Lower lobe of right lung (tissue), 2 donors: ENCODE measurements at regions not wholly inside any gene's neighbourhood (a gene's known extent, or its start where the extent isn't known, plus 50 kb on each side); places are given as distances from the start of the nearest gene placed in this dataset.

ENCODE experiments used
- ATAC-seq, 2 donors: fragments of 200-7000 bp; cut with Tn5 transposase; one replicate each; pipeline ENCODE4 v1.9.1; 2020 to 2022; ENCODE audit warnings: mild to moderate bottlenecking in 2 of 2, moderate library complexity in 2 of 2
- DNase-seq: peaks from one replicate; pipeline ENCODE4 v3.0.0-alpha.2; 2020
- H3K27ac ChIP-seq: fragments of 200-600 bp; one replicate; pipeline ENCODE4 v1.8.0; 2022
- H3K27me3 ChIP-seq: fragments of 200-600 bp; one replicate; pipeline ENCODE4 v1.8.0; 2022; ENCODE audit warnings: low read depth
- H3K36me3 ChIP-seq: fragments of 200-600 bp; one replicate; pipeline ENCODE4 v1.8.0; 2022; ENCODE audit warnings: mild to moderate bottlenecking
- H3K4me1 ChIP-seq: fragments of 200-600 bp; one replicate; pipeline ENCODE4 v1.8.0; 2022
- H3K4me3 ChIP-seq: fragments of 200-600 bp; one replicate; pipeline ENCODE4 v1.8.0; 2022; ENCODE audit warnings: mild to moderate bottlenecking
- H3K9me3 ChIP-seq: fragments of 200-600 bp; one replicate; pipeline ENCODE4 v1.8.0; 2022
- intact Hi-C: fragments of 100-400 bp; cut with DNase I; formaldehyde crosslinking; loops from one replicate; pipeline ENCODE4 v1.11.0; 2022
- TF ChIP-seq, protein P1 (sequence below): fragments of 200-600 bp; IDR thresholded peaks from one replicate; pipeline ENCODE4 v1.8.0; 2022; ENCODE audit warnings: antibody characterized with exemption, mild to moderate bottlenecking
- donor health status: DM: no; HTN: yes; CAD: no; lungs with severe emphysema.

DNA sequence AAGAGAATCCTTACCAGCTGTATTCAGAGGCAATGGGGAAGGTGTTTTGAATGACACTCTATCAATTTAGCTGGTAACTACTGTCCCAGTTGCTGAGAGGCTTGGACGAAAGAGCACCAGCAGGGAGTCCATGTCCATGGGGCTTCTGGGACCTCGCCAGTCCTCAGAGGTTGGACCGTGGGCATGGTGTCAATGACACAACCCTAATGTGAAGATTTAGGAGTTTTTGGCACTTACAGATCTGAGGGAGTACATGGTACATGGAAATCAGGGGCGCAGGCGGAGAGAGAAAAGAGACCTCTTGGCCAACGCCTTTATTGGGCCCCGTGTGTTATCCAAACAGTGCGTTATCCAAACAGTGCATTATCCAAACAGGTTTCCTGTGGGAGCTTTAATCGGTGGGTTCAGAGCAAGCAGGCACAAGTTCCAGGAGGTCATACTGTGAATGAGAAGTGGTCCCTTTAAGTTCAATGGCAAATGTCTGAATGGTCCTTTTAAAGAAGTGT lies 169.1 kb upstream of the B3GAT1 start:
- TF ChIP-seq, protein P1, sequence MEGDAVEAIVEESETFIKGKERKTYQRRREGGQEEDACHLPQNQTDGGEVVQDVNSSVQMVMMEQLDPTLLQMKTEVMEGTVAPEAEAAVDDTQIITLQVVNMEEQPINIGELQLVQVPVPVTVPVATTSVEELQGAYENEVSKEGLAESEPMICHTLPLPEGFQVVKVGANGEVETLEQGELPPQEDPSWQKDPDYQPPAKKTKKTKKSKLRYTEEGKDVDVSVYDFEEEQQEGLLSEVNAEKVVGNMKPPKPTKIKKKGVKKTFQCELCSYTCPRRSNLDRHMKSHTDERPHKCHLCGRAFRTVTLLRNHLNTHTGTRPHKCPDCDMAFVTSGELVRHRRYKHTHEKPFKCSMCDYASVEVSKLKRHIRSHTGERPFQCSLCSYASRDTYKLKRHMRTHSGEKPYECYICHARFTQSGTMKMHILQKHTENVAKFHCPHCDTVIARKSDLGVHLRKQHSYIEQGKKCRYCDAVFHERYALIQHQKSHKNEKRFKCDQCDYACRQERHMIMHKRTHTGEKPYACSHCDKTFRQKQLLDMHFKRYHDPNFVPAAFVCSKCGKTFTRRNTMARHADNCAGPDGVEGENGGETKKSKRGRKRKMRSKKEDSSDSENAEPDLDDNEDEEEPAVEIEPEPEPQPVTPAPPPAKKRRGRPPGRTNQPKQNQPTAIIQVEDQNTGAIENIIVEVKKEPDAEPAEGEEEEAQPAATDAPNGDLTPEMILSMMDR: no peak
- Histone ChIP-seq H3K27ac (no peak overlapping the region), H3K36me3 (no peaks in the 10 kb centered on the region), H3K27me3 (peaks cover 22% of the 10 kb centered on the region), H3K4me3 (no peak overlapping the region), H3K9me3 (no peaks in the 10 kb centered on the region), H3K4me1 (peaks cover 22% of the 10 kb centered on the region)
- intact Hi-C loops: no loop called here
- no peak for DNase-seq
- no peak for ATAC-seq

DNA sequence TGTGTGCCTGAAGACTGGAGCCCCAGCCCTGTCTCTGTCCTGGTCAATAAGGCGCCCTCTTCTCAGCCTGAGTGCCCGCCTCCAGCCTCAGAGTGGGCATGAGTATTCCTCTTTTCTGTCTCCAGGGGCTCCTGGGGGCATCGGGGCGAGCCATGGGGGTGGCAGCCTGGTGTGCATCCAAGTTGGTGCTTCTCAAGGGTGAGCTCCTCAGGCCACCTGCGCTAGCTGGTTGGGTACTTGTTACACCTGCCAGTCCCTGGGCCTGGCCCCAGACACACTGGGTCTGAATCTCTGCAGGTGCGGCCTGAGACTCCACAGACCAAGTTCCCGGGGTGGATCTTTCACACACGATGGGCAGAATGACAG lies 168.6 kb upstream of the B3GAT1 start:
- H3K9me3 ChIP-seq: no peaks in the 10 kb centered on the region
- H3K4me3 ChIP-seq: no peak overlapping the region
- ATAC-seq (no peak), DNase-seq (no peak)
- no peaks in the 10 kb centered on the region for H3K36me3 ChIP-seq
- H3K4me1 ChIP-seq: peaks cover 22% of the 10 kb centered on the region
- H3K27ac ChIP-seq: no peak overlapping the region
- intact Hi-C loops: no loop called here
- H3K27me3 ChIP-seq: peaks cover 22% of the 10 kb centered on the region
- TF ChIP-seq, protein P1: no peak

DNA sequence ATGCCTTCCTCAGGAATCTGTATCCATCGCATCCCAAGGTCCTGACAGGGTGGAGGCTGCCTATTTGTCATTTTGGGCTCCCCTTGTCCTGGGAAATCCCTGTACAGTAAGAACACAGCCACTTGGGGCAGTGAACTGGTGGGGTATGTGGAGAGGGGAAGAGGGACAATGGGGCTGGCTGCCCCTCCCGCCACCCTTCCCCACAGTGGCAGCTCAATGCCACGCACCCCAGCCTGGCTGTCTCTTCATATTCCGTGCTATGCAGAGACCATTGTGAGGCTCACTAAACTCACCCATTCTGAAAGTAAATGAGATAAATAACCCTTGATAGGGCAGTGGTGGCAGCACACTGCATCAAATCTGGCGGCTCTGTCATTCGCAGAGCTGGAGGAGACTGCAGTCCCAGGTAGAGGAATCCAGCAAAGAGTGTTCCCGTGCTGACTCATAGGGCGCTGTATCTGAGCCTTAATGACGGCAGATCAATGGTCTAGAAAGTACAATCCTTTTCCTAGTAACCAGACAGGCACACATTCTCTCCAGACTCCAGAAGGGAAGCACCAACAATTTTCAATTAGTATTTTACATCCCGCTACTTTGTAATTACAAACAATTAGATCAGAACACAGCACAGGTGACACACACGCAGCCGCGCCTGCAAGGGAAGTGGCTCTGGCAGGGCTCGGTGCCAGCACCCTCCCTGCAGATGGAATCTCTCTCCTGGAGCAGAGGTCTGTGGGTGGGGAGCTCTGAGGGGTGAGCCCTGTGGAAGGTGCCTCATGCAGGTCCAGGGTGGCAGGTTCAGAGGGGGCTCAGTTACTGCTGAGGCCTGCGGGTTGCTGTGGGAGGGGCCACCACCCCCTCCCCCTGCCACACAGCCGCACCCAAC lies 167.9 kb upstream of the B3GAT1 start:
- intact Hi-C loops: no loop called here
- no peak for DNase-seq
- ATAC-seq: no peak
- peaks cover 22% of the 10 kb centered on the region for H3K27me3 ChIP-seq
- peaks cover 21% of the 10 kb centered on the region for H3K4me1 ChIP-seq
- H3K27ac ChIP-seq: no peak overlapping the region
- no peak overlapping the region for H3K4me3 ChIP-seq
- TF ChIP-seq, protein P1: no peak
- H3K9me3 ChIP-seq: no peaks in the 10 kb centered on the region
- no peaks in the 10 kb centered on the region for H3K36me3 ChIP-seq

DNA sequence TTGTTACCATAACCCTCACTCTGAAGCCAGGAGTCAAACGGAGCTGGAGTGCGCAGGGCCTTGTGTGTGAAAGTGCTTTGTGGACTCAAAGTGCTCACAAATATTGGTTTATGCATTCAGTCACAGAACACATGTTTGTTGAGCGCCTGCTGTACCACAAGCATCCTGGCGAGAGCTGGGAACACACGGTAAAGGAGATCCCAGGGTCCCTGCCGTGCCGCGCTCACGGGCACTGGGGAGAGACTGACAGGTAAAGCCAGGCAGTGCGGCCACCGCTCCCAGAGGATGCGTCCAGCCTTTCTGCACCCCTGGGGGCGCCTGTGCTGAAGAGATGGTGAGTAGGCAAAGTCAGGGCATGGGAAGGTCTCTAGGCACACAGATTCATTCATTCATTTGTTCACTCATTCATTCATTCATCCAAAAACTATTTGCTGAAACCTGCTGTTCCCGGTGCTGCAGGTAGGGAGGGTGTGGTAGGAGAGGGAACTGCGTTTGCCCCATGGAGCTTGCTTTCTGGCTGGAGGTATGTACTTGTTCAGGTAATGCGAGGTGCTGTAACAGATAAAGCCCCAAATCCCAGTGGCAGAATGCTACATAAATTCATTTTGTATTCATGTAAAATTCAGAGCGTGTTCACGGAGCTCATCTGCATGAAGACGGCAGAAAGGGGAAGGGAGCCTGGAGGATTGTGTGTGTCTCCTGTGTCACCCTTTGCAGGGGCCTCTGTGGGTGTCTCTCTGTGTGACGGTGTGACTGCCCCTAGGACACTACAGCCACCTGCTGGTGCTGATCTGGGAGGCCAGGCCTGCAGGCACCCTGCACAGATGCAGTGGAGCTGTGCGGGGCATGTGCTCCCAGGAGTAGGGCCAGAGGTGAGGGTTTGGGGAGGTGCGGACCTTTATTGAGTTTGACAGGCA lies 167.0 kb upstream of the B3GAT1 start:
- TF ChIP-seq, protein P1: no peak
- no peak for DNase-seq

DNA sequence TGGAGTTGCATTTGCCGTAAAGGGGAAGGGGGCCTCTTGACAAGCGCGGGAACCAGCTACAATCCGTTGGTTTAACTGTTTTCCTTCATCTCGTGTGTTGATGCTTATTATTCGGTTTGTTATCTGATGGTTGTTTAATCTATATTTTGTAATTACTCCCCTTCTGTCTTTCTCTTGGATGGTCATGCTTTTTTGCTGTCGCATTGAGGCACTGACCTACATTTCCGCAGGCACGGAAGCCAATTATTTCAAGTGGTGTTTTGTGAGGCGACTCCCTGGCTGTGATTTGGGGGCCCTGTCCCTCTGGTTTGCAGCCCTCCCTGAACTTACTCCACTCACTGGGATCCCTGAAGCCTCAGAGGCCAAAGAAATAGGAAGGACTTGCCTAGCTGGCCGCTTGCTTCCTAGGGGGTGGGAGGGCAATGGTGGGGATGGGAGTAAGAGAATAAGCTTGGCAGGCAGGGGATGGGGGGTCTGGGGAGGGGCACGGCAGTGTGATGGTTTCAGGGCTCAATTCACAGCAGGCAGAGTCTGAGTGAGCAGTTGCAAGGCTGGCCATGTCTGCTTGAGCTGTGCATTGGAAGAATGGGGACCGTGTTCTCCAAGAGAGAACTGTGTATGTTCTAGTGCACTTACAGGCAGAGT lies 165.8 kb upstream of the B3GAT1 start:
- Histone ChIP-seq H3K4me3 (no peak overlapping the region), H3K9me3 (no peaks in the 10 kb centered on the region), H3K4me1 (peaks cover 3% of the 10 kb centered on the region), H3K27me3 (peaks cover 22% of the 10 kb centered on the region), H3K27ac (no peak overlapping the region), H3K36me3 (no peaks in the 10 kb centered on the region)
- ATAC-seq: no peak
- TF ChIP-seq, protein P1: no peak
- no peak for DNase-seq
- intact Hi-C loops: no loop called here

More for the DNA sequence above, 167.0 kb upstream of the B3GAT1 start:
- Histone ChIP-seq H3K36me3 (no peaks in the 10 kb centered on the region), H3K27ac (no peak overlapping the region), H3K4me1 (peaks cover 12% of the 10 kb centered on the region), H3K9me3 (no peaks in the 10 kb centered on the region), H3K27me3 (peaks cover 22% of the 10 kb centered on the region), H3K4me3 (no peak overlapping the region)
- no peak for ATAC-seq
- intact Hi-C loops: no loop called here
